HG03565 (cell line): ENCODE measurements at regions not wholly inside any gene's neighbourhood (a gene's known extent, or its start where the extent isn't known, plus 50 kb on each side); places are given as distances from the start of the nearest gene placed in this dataset.

Experiments
- ATAC-seq: cut with Tn5 transposase; IDR thresholded peaks from one replicate; pipeline ENCODE4 v1.9.1; 2021; ENCODE audit warnings: mild to moderate bottlenecking, moderate library complexity; ENCODE audit not compliant: unreplicated experiment

GRCh38 chrX:113935518-113935917, 648.4 kb upstream of the HTR2C start:
- no peak for ATAC-seq

- ATAC-seq: no peak
Measured at GRCh38 chrX:113933931-113934330, 650.0 kb upstream of the HTR2C start.

GRCh38 chrX:113929004-113929403, 654.9 kb upstream of the HTR2C start:
- ATAC-seq: no peak

GRCh38 chrX:113920661-113921060, 663.2 kb upstream of the HTR2C start:
- peak; percentile 72 for ATAC-seq

- no peak for ATAC-seq
Measured at GRCh38 chrX:113919387-113919786, 664.5 kb upstream of the HTR2C start.

GRCh38 chrX:113906168-113906567, 677.7 kb upstream of the HTR2C start:
- no peak for ATAC-seq

DNA sequence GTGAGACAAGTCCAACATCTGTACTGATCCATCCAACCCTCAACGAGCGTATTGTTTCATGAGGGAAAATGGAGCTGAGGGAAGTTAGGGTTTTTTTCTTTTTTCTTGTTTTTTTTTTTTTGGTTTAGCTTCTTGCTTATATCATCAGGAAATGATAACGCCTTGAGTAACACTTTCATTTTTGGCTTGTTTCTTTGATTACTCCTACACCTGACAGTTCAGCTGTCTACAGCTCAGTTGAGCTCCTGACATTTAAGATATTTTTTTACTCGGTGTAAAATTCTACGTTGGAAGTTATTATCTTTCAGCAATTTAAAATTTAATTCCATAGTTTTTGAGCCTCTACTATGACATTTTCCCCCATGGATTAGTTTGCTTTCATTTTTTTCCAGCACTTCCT, 691.0 kb upstream of the HTR2C start:
- ATAC-seq: no peak

- ATAC-seq: no peak
Measured at GRCh38 chrX:113892401-113892800, 691.5 kb upstream of the HTR2C start.

DNA sequence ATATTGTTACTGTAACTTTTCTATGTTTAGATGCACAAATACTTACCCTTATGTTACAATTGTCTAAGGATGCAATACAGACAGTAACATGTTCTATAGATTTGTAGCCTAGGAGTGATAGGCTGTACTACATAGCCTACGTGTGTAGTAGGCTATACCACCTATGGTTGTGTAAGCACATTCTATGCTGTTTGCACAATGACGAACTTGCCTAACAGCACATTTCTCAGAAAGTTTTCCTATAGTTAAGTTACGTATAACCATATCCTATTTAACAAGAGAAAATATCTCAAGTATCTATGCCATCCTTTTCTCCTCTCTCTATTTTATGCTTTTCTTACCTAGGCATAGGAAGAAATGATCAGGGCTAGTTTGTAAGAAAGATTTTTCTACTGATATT, 710.8 kb upstream of the HTR2C start:
- ATAC-seq: no peak

- ATAC-seq: no peak
Measured at GRCh38 chrX:113868711-113869110, 715.2 kb upstream of the HTR2C start.

- no peak for ATAC-seq
Measured at GRCh38 chrX:113868177-113868576, 715.7 kb upstream of the HTR2C start.

DNA sequence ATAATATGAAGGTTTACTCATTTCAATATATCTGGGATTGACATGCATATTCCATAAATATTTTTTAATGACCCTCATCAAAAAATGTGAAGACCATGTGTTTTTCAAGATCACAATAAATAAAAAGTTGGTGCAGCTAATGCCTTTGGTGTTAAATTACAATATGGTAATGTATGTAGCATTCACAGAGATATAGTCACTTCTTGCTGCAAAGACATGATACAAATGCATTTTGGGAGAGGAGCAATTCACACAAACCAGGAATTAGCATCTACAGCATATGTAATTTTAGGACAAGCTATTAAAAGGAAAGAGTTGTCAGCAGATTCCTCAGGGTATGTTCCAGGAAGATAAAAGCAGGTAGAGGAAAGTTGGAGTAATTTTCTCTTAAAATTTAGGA, 734.5 kb upstream of the HTR2C start:
- no peak for ATAC-seq

DNA sequence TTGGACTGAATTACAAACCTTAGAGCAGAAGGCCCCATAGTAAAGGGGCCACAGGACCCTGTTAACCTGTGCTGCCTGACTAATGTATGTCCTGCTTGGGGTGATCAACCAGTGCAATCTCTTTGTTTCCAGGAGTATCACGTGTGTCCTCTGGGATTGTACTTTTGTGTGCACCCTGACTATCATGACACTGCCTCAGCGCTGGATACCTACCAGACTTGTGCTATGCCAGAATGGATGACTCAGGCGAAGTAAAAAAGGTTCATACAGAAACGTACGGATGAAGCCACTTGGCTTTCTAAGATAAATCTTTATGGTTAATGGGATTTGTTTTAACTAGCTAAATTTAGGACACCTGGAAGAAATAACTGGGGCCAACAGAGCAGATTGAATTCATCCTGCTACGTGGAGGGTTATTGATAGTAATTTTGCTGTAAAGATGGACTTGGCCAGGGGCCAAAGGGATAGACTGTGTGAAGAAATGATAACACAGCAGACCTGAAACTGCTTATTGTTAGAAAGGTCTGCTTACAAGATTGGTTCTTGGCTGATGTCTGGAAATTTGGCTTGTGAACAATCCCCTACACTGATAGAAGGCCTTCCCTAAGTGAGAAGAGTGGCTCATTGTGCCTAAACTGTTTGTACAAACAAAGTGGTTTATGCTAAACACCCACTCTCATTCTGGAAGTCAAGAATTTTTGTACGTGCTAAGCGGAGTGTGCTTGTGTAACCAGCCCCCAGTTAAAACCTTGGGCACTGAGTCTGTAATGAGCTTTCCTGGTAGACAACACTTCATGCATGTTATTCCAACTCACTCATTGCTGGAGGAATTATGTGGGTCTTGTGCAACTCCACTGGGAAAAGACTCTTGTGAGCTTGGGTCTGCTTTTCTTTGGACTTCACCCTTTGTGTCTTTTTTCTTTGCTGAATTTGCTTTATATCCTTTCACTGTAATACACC, 750.5 kb upstream of the HTR2C start:
- no peak for ATAC-seq

- ATAC-seq: no peak
Measured at GRCh38 chrX:113828470-113828869, 755.4 kb upstream of the HTR2C start.

- no peak for ATAC-seq
Measured at GRCh38 chrX:113818346-113818745, 765.5 kb upstream of the HTR2C start.

DNA sequence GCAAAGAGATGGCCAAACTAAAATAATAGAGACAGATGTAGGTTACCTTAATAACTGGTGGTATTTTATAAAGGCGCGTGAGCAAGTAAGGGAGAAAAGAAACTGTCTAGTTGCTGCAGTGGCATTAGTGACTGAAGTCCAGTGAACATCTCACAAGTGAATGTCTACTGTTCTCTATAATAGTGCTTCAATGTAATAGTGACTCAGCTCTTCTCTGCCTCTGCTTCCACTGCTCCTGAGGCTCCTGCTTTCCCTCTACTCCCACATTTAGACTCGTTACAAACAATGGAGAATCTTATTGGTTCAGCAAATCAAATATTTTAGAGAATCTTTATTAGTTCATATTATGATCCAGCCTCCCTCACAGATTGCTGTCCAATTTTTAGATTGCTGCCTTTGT, 779.1 kb upstream of the HTR2C start:
- no peak for ATAC-seq

- no peak for ATAC-seq
Measured at GRCh38 chrX:113804291-113804690, 779.6 kb upstream of the HTR2C start.

- ATAC-seq: no peak
Measured at GRCh38 chrX:113802837-113803236, 781.0 kb upstream of the HTR2C start.

DNA sequence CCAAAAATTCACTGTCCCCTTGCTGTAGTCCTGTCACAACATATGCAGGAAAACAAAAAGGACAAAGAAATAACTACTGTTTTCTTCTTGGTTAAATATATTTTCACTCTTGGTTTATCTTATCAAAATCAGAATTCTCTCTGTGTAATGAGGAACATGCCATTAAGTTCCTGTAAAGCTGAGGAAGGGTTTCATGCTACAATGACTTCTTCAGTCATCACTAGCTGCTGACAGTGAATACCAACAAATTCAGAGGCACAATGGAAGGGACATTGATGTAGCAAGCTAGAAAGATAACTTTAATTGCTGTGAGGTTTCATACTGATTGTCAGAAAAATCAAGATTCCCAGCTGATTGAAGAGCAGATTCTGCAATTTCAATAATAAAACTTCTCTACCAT, 782.9 kb upstream of the HTR2C start:
- no peak for ATAC-seq

GRCh38 chrX:113793563-113793962, 790.3 kb upstream of the HTR2C start:
- ATAC-seq: no peak

GRCh38 chrX:113790987-113791386, 792.9 kb upstream of the HTR2C start:
- no peak for ATAC-seq

- peak; percentile 60 for ATAC-seq
Measured at GRCh38 chrX:113784754-113785153, 799.1 kb upstream of the HTR2C start.

GRCh38 chrX:113770806-113771205, 813.1 kb upstream of the HTR2C start:
- no peak for ATAC-seq
